WERI-Rb-1 (cell line): ENCODE measurements at regions not wholly inside any gene's neighbourhood (a gene's known extent, or its start where the extent isn't known, plus 50 kb on each side); places are given as distances from the start of the nearest gene placed in this dataset.

Source experiments
- DNase-seq: peaks from one replicate; pipeline ENCODE4 v3.0.0-alpha.2; 2020
- H3K27ac ChIP-seq: fragments of 250-450 bp; sonication (Bioruptor Pico); 2 replicates; pipeline ENCODE4 v1.5.1; 2020; ENCODE audit warnings: mild to moderate bottlenecking, moderate library complexity
- H3K27me3 ChIP-seq: fragments of 250-450 bp; sonication (Bioruptor Pico); 2 replicates; pipeline ENCODE4 v1.5.1; 2021; ENCODE audit warnings: mild to moderate bottlenecking, low read depth, moderate library complexity; ENCODE audit not compliant: insufficient read depth, severe bottlenecking
- H3K36me3 ChIP-seq: fragments of 250-450 bp; sonication (Bioruptor Pico); 2 replicates; pipeline ENCODE4 v1.5.1; 2020; ENCODE audit warnings: mild to moderate bottlenecking, moderate library complexity
- H3K4me3 ChIP-seq: 2 replicates; pipeline ENCODE4 v1.5.1; 2011; ENCODE audit warnings: low read depth, mild to moderate bottlenecking, control low read depth, low read length
- H3K9me3 ChIP-seq: fragments of 250-450 bp; sonication (Bioruptor Pico); 2 replicates; pipeline ENCODE4 v1.5.1; 2021; ENCODE audit warnings: mild to moderate bottlenecking, moderate library complexity; ENCODE audit not compliant: severe bottlenecking
- TF ChIP-seq, protein P1 (sequence below): IDR thresholded peaks from 2 replicates; pipeline ENCODE4 v1.5.1; 2011; ENCODE audit warnings: low read depth, mild to moderate bottlenecking, control low read depth, inconsistent platforms, low read length

DNA sequence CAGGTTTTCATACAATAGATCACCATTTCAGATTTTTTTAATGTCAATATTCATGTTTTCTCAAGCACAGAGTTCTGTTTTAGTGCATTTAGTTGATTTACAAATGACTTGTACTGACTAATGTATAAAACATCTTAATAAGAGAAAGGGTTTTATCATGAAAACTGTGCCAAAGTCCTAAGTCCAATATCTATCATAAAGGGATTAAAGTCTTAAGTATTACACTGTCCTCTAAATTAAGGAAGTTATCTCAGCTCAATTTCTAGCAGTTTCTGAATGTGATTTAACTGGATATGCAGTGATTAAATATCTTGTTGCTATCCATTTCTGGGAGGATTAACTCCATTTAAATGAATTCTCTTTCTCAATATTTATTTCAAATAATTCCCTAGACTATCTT, 381.1 kb upstream of the CNTN4 start:
- DNase-seq, result no peak
- Histone ChIP-seq H3K4me3 (no peak overlapping the region), H3K27me3 (no peaks in the 10 kb centered on the region), H3K36me3 (no peaks in the 10 kb centered on the region), H3K27ac (no peak overlapping the region), H3K9me3 (no peaks in the 10 kb centered on the region)
- TF ChIP-seq, protein P1, sequence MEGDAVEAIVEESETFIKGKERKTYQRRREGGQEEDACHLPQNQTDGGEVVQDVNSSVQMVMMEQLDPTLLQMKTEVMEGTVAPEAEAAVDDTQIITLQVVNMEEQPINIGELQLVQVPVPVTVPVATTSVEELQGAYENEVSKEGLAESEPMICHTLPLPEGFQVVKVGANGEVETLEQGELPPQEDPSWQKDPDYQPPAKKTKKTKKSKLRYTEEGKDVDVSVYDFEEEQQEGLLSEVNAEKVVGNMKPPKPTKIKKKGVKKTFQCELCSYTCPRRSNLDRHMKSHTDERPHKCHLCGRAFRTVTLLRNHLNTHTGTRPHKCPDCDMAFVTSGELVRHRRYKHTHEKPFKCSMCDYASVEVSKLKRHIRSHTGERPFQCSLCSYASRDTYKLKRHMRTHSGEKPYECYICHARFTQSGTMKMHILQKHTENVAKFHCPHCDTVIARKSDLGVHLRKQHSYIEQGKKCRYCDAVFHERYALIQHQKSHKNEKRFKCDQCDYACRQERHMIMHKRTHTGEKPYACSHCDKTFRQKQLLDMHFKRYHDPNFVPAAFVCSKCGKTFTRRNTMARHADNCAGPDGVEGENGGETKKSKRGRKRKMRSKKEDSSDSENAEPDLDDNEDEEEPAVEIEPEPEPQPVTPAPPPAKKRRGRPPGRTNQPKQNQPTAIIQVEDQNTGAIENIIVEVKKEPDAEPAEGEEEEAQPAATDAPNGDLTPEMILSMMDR, result no peak

DNA sequence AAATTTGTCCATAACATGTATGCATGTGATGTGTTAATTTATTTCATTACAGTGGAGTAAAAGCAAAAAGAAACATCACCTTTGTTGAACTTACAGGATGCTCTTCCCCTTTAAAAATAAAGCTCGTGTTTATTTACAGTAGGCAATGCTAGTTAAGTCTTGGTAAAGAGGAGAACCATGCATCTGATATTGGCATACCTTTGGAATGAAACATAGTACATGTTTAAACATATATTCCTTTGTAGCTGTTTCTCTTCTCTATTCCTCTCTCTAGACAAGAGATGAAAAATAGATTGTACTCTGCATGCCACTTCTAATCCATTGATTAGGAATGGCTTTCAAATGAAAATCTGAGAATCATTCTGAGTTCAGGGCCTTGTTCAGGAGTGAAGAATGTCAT, 374.9 kb upstream of the CNTN4 start:
- Histone ChIP-seq H3K27me3 (no peaks in the 10 kb centered on the region), H3K9me3 (no peaks in the 10 kb centered on the region), H3K4me3 (no peak overlapping the region), H3K27ac (no peak overlapping the region), H3K36me3 (no peaks in the 10 kb centered on the region)
- TF ChIP-seq, protein P1, result no peak
- no peak for DNase-seq

DNA sequence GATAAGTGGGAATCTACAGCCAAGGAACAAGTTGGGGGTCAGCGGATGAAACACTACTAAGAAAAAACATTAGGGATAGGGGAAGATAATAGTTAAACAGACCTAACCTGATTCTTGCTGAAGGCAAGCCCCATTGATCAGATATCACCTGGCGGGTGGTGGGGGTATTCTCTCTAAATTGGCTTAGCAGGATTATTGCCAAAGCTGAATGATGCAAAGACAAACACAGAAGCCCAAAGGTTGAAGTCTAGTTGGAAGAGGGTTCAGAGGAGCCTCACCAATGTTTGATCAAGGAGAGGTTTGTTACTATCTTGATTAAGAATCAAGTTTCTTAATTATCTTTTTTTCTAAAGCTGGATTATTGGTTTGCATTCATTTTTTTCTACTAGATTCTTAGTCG, 371.9 kb upstream of the CNTN4 start:
- TF ChIP-seq, protein P1, result no peak
- Histone ChIP-seq H3K36me3 (no peaks in the 10 kb centered on the region), H3K27me3 (no peaks in the 10 kb centered on the region), H3K4me3 (no peak overlapping the region), H3K9me3 (no peaks in the 10 kb centered on the region), H3K27ac (no peak overlapping the region)
- DNase-seq, result no peak

DNA sequence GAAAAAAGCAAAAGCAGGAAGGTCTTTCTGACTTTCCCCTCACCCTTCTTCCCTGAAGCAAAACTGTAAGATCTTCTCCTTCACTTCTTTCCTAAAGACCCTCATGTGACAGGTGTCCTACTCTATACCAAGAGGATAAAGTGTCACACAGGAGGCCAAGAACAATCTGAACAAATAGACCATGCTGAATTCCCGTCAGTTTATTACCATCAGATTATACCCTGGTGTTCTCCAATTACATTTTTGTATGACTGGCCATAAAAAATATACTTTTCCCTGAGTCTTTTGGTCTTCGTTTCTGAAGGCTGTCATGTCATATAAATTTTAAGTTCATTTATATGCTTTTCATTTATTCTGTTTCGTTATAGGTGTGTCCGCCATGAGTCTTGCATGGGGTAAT, 371.4 kb upstream of the CNTN4 start:
- Histone ChIP-seq H3K27ac (no peak overlapping the region), H3K36me3 (no peaks in the 10 kb centered on the region), H3K4me3 (no peak overlapping the region), H3K9me3 (no peaks in the 10 kb centered on the region), H3K27me3 (no peaks in the 10 kb centered on the region)
- DNase-seq, result no peak
- TF ChIP-seq, protein P1, result no peak

DNA sequence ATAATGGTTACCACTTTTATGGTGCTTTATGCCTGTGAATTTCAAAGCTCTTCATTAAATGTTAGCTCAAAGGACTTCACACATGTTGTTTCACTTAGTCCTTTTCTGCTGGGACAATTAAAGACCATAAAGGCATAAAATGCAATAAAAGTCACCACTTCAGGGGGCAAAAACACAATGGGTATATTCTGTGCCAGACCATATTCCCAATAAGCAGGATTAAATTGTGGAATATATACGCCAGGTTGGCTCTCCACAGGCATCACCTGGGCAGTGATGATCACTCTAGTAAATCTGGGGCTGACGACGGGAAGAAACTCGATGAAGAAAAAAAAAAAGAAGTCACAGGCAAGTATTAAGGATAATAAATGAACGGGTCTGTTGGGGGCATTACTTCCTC, 370.2 kb upstream of the CNTN4 start:
- Histone ChIP-seq H3K36me3 (no peaks in the 10 kb centered on the region), H3K27ac (no peak overlapping the region), H3K4me3 (no peak overlapping the region), H3K9me3 (no peaks in the 10 kb centered on the region), H3K27me3 (no peaks in the 10 kb centered on the region)
- TF ChIP-seq, protein P1, result no peak
- no peak for DNase-seq

DNA sequence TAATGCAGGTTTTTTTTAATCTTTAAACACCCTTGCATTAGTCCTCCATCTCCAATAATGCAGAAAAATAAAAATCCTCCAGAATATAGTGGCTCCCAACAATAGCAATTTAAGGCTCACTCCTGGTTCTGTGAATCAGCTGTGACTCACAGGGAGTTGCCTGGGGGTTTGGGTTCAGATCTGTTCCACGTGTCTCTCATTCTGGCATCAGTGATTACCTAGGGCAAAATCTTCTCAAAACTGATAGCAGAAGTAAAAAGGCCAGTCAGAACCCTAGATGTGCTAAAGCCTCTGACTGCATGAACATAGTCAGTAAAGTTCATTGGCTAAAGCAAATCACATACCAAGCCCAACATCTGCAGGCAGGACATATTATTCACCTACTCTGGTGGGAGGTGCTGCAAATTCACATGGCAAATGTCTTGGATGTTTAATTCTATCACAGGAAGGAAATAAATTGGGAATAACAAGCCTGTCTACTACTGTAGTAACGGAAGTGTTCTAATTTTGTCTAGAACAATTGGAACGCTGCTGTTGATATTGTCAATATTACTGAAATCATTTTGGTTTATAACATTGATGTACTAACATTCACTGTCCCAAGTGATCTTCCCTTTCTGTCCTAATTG, 364.1 kb upstream of the CNTN4 start:
- Histone ChIP-seq H3K27ac (no peak overlapping the region), H3K9me3 (no peaks in the 10 kb centered on the region), H3K36me3 (no peaks in the 10 kb centered on the region), H3K27me3 (no peaks in the 10 kb centered on the region), H3K4me3 (no peak overlapping the region)
- TF ChIP-seq, protein P1, result no peak
- DNase-seq, result no peak
